Vagina (tissue), 2 donors: ENCODE measurements at regions not wholly inside any gene's neighbourhood (a gene's known extent, or its start where the extent isn't known, plus 50 kb on each side); places are given as distances from the start of the nearest gene placed in this dataset.

ENCODE experiments used
- DNase-seq, 2 donors: peaks; one replicate each; pipeline ENCODE4 v3.0.0-alpha.2; 2017; ENCODE audit errors: extremely low spot score in 2 of 2
- H3K27ac ChIP-seq: fragments of 200-600 bp; sonication (generic); one replicate; pipeline ENCODE4 v1.5.1; 2019
- H3K27me3 ChIP-seq: fragments of 200-600 bp; sonication (generic); one replicate; pipeline ENCODE4 v1.5.1; 2019
- H3K36me3 ChIP-seq, 2 donors: fragments of 200-600 bp; sonication (generic); one replicate each; pipeline ENCODE4 v1.5.1; 2017 to 2019
- H3K4me1 ChIP-seq: fragments of 200-600 bp; sonication (generic); one replicate; pipeline ENCODE4 v1.5.1; 2019
- H3K4me3 ChIP-seq, 2 donors: fragments of 200-600 bp; sonication (generic); 1 replicate in 1 of 2; 2 replicates in 1 of 2; pipeline ENCODE4 v1.5.1; 2016 to 2019
- H3K9me3 ChIP-seq: fragments of 200-600 bp; sonication (generic); one replicate; pipeline ENCODE4 v1.5.1; 2019
- POLR2A ChIP-seq, 2 donors: fragments of 450-650 bp; IDR thresholded peaks; one replicate each; pipeline ENCODE4 v1.6.1; 2017; ENCODE audit warnings: antibody characterized with exemption in 2 of 2, mild to moderate bottlenecking in 2 of 2, moderate library complexity in 2 of 2
- POLR2AphosphoS5 ChIP-seq, 2 donors: sonication (generic); formaldehyde crosslinking; IDR thresholded peaks; one replicate each; pipeline ENCODE4 v1.9.0; 2017; ENCODE audit warnings: antibody characterized with exemption in 2 of 2, mild to moderate bottlenecking in 2 of 2, low read depth in 1 of 2; ENCODE audit not compliant: insufficient read depth in 1 of 2
- intact Hi-C: fragments of 100-400 bp; cut with DNase I; formaldehyde crosslinking; loops from one replicate; pipeline ENCODE4 v1.15.1; 2023
- TF ChIP-seq, protein P1 (sequence below), 3 experiments: fragments of 450-650 bp in 2 of 3; fragments of 200-600 bp in 1 of 3; sonication (generic) in 1 of 3; IDR thresholded peaks; one replicate each; pipeline ENCODE4 v1.5.1; 2017 to 2019; ENCODE audit warnings: antibody characterized with exemption in 3 of 3, mild to moderate bottlenecking in 2 of 3, moderate library complexity in 2 of 3

DNA sequence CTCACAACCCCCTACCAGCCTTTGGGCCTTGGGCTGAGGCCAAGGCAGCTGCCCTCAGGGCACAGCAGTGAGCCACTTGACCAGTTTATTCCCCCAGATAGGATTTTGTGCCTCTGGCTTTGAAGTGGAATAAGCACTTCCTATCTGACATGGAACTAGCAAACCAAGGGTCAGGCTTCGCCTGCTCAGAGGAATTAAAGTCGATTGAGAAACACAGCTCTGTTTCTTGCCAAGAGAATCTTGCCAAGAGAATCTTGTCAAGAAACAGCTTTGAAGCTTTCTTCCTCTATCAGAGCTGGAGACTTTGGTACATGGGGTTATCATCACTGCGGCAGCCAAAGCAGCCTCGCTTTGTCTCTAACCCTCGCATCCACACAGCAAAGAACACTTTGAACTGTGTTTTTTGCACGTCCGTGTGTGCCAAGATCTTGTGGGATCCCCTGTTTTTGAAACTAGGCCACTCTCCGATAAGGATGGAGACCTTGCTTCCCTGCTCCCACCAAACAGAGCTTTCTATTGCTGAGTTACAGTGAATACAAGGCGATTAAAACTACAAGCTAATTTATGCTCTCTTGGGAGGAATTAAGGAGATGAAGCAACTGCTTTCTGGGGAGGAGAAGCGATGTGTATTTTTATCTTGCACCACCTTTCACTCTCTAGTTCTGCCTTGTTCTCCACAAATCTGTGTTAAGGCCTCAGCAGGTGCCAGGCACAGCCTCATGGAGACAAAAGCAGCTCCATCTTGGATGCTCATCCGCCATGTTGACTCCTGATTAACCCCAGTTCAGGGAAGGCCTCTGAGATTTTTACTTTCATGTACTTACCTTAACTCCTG is 67.3 kb downstream of the RHOU start:
- peak; percentile 31 to 63 for TF ChIP-seq POLR2AphosphoS5 (IDR thresholded peaks at IDR 0.05; ENCODE audit: insufficient read depth in 1 of 2, low read depth in 1 of 2)
- TF ChIP-seq, protein P1, sequence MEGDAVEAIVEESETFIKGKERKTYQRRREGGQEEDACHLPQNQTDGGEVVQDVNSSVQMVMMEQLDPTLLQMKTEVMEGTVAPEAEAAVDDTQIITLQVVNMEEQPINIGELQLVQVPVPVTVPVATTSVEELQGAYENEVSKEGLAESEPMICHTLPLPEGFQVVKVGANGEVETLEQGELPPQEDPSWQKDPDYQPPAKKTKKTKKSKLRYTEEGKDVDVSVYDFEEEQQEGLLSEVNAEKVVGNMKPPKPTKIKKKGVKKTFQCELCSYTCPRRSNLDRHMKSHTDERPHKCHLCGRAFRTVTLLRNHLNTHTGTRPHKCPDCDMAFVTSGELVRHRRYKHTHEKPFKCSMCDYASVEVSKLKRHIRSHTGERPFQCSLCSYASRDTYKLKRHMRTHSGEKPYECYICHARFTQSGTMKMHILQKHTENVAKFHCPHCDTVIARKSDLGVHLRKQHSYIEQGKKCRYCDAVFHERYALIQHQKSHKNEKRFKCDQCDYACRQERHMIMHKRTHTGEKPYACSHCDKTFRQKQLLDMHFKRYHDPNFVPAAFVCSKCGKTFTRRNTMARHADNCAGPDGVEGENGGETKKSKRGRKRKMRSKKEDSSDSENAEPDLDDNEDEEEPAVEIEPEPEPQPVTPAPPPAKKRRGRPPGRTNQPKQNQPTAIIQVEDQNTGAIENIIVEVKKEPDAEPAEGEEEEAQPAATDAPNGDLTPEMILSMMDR (IDR thresholded peaks at IDR 0.05): no peak
- peak overlapping the region; percentile 53 for H3K27ac ChIP-seq
- DNase-seq: peak; percentile 31 to 85
- H3K4me1 ChIP-seq: peaks cover 28% of the 10 kb centered on the region
- intact Hi-C loops: no loop called here
- H3K4me3 ChIP-seq: no peak overlapping the region
- no peaks in the 10 kb centered on the region for H3K36me3 ChIP-seq
- H3K27me3 ChIP-seq: no peaks in the 10 kb centered on the region
- no peaks in the 10 kb centered on the region for H3K9me3 ChIP-seq

DNA sequence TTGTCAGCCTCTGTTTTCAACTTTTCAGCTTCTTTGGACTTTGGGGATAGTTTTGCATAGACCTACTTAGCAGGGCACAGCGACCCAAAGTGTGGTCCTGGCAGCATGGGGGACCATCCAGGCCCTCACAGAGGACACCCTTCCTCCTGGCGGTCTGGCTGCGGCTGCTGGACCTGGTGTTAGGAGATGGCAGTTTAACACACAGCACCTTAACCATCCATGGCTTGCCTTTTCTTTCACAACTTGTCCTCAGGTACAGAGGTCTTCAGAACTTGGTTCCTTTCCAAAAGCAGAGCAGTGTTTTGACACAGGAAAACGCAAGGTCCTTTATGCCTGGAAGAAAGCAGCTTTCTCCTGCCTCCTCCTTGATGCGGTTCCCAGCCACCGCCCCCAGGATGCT is 68.1 kb downstream of the RHOU start:
- TF ChIP-seq, protein P1 (IDR thresholded peaks at IDR 0.05): no peak
- TF ChIP-seq POLR2A (IDR thresholded peaks at IDR 0.05): no peak
- no peak for TF ChIP-seq POLR2AphosphoS5 (IDR thresholded peaks at IDR 0.05; ENCODE audit: insufficient read depth in 1 of 2, low read depth in 1 of 2)
- peak; percentile 43 to 85 for DNase-seq
- peaks cover 28% of the 10 kb centered on the region for H3K4me1 ChIP-seq
- no peaks in the 10 kb centered on the region for H3K36me3 ChIP-seq
- H3K27ac ChIP-seq: peak overlapping the region; percentile 53
- no peaks in the 10 kb centered on the region for H3K9me3 ChIP-seq
- no peaks in the 10 kb centered on the region for H3K27me3 ChIP-seq
- intact Hi-C loops: no loop called here
- no peak overlapping the region for H3K4me3 ChIP-seq

DNA sequence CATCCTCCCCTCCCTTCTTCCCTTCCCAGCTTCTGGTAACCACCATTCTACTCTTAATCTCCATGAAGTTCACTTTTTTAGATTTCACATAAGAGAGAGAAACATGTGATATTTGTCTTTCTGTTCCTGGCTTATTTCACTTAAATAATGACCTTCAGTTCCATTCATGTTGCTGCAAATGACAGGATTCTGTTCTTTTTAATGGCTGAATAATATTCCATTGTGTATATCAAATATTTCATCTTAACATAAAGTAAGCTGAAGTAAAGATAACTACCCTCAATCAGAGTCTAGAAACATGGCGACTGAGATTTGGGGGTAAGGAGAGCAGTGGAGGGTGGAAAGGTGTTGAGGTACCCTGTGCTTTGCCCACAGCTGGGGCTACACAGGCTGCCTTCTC is 68.9 kb downstream of the RHOU start:
- H3K27ac ChIP-seq: peak overlapping the region; percentile 15
- no peaks in the 10 kb centered on the region for H3K9me3 ChIP-seq
- TF ChIP-seq, protein P1 (IDR thresholded peaks at IDR 0.05): no peak
- no peak for TF ChIP-seq POLR2A (IDR thresholded peaks at IDR 0.05)
- no peak for TF ChIP-seq POLR2AphosphoS5 (IDR thresholded peaks at IDR 0.05; ENCODE audit: insufficient read depth in 1 of 2, low read depth in 1 of 2)
- peaks cover 28% of the 10 kb centered on the region for H3K4me1 ChIP-seq
- intact Hi-C loops: no loop called here
- H3K4me3 ChIP-seq: no peak overlapping the region
- DNase-seq: no peak
- no peaks in the 10 kb centered on the region for H3K36me3 ChIP-seq
- no peaks in the 10 kb centered on the region for H3K27me3 ChIP-seq

DNA sequence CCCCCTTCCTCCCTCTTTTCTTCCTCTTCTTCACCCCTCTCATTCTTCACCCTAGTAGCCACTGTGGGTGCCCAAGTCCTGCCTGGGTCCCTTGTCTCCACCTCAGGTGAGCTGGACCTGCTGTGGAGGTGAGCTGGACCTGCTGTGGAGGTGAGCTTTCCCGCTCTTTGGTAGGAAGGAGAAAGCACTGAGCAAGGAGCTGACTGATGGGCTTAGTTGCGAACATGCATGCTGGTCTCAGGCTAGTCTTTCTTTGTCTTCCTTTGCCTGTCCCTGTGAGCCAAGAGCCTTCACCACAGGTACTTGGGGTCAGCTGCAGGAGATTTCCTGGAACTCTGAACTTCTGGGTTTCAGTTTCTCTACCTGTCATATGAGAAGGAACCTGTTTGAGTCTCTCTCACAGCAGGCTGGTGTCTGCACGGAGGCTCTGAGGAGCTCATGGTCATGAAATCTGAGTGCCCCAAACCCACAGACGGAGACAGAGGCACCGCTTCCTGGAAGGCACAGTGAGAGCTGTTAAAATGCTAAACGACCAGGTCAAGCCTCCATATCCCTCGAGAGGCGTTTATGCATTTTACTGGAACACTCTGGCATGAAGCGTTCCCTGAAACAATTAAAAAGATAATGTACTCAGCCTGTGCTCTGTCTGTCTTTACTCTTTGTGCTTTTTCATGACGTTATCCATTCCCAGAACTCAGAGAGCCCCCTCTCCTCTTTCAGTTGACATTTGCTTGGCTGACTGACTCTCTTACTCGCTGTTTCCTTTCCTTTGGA is 69.5 kb downstream of the RHOU start:
- Histone ChIP-seq H3K4me1 (peaks cover 28% of the 10 kb centered on the region), H3K27ac (peak overlapping the region; percentile 15), H3K9me3 (no peaks in the 10 kb centered on the region), H3K27me3 (no peaks in the 10 kb centered on the region), H3K36me3 (no peaks in the 10 kb centered on the region), H3K4me3 (no peak overlapping the region)
- TF ChIP-seq POLR2A (IDR thresholded peaks at IDR 0.05) (no peak), POLR2AphosphoS5 (IDR thresholded peaks at IDR 0.05; ENCODE audit: insufficient read depth in 1 of 2, low read depth in 1 of 2) (no peak)
- TF ChIP-seq, protein P1 (IDR thresholded peaks at IDR 0.05): no peak
- DNase-seq: peak; percentile 72 to 84
- intact Hi-C loops: no loop called here
